GM23338 (cell line): ENCODE measurements at regions not wholly inside any gene's neighbourhood (a gene's known extent, or its start where the extent isn't known, plus 50 kb on each side); places are given as distances from the start of the nearest gene placed in this dataset.
"Not testable (repeated sequence)": the region's sequence is repeated elsewhere in the genome, so short reads cannot be mapped to it uniquely, and the experiment has no call there.

Source experiments
- ATAC-seq: fragments of 200-7000 bp; cut with Tn5 transposase; 3 replicates; pipeline ENCODE4 v1.9.1; 2020
- DNase-seq: peaks from one replicate; pipeline ENCODE4 v3.0.0-alpha.2; 2015; ENCODE audit warnings: low spot score
- H2AFZ ChIP-seq: fragments of 200-600 bp; sonication (generic); 2 replicates; pipeline ENCODE4 v1.8.0; 2016; ENCODE audit warnings: antibody characterized with exemption, mild to moderate bottlenecking, moderate library complexity
- H3F3A ChIP-seq: fragments of 200-600 bp; sonication (generic); replicated peaks from 2 replicates; pipeline ENCODE4 v1.8.0; 2017; ENCODE audit warnings: antibody characterized with exemption, mixed run types, low read depth
- H3K27ac ChIP-seq: fragments of 200-600 bp; sonication (generic); 2 replicates; pipeline ENCODE4 v1.6.1; 2016; ENCODE audit warnings: low read depth
- H3K27me3 ChIP-seq: fragments of 200-600 bp; sonication (generic); 2 replicates; pipeline ENCODE4 v1.8.0; 2016; ENCODE audit warnings: mild to moderate bottlenecking, mixed run types, moderate library complexity; ENCODE audit not compliant: insufficient read depth
- H3K36me3 ChIP-seq: fragments of 200-600 bp; sonication (generic); 2 replicates; pipeline ENCODE4 v1.8.0; 2016; ENCODE audit warnings: mild to moderate bottlenecking; ENCODE audit not compliant: insufficient read depth
- H3K4me1 ChIP-seq: fragments of 200-600 bp; sonication (generic); 2 replicates; pipeline ENCODE4 v1.8.0; 2016; ENCODE audit warnings: mild to moderate bottlenecking, moderate library complexity; ENCODE audit not compliant: insufficient read depth
- H3K4me2 ChIP-seq: fragments of 200-600 bp; sonication (generic); 2 replicates; pipeline ENCODE4 v1.7.1; 2017; ENCODE audit warnings: mixed run types
- H3K4me3 ChIP-seq: fragments of 200-600 bp; sonication (generic); 2 replicates; pipeline ENCODE4 v1.6.1; 2016; ENCODE audit warnings: mixed run types
- H3K79me2 ChIP-seq: fragments of 200-600 bp; sonication (generic); replicated peaks from 2 replicates; pipeline ENCODE4 v1.8.0; 2017; ENCODE audit warnings: mild to moderate bottlenecking; ENCODE audit not compliant: insufficient read depth
- H3K9me2 ChIP-seq: fragments of 200-600 bp; sonication (generic); 2 replicates; pipeline ENCODE4 v1.8.0; 2017; ENCODE audit not compliant: insufficient read depth
- H4K20me1 ChIP-seq: fragments of 200-600 bp; sonication (generic); replicated peaks from 2 replicates; pipeline ENCODE4 v1.8.0; 2017; ENCODE audit warnings: mild to moderate bottlenecking; ENCODE audit not compliant: insufficient read depth
- H3K27ac Mint-ChIP-seq: 2 replicates; pipeline ENCODE4 v1.8.0; 2020; ENCODE audit warnings: inconsistent platforms, mild to moderate bottlenecking, moderate library complexity, mixed read lengths
- H3K27me3 Mint-ChIP-seq: 3 replicates; pipeline ENCODE4 v1.8.0; 2022; ENCODE audit warnings: low read depth, mild to moderate bottlenecking, moderate library complexity, mixed read lengths, inconsistent platforms; ENCODE audit not compliant: insufficient read depth, poor library complexity
- H3K36me3 Mint-ChIP-seq: 3 replicates; pipeline ENCODE4 v1.8.0; 2021; ENCODE audit warnings: low read depth, mild to moderate bottlenecking, inconsistent platforms, moderate library complexity, mixed read lengths
- H3K4me1 Mint-ChIP-seq: 3 replicates; pipeline ENCODE4 v1.8.0; 2020; ENCODE audit warnings: mild to moderate bottlenecking, inconsistent platforms, mixed read lengths
- H3K4me3 Mint-ChIP-seq: 3 replicates; pipeline ENCODE4 v1.8.0; 2021; ENCODE audit warnings: moderate library complexity, mild to moderate bottlenecking, inconsistent platforms, mixed read lengths
- H3K9me3 Mint-ChIP-seq: 3 replicates; pipeline ENCODE4 v1.8.0; 2020; ENCODE audit warnings: moderate library complexity, mild to moderate bottlenecking, inconsistent platforms, mixed read lengths
- CREB1 ChIP-seq: fragments of 250-450 bp; sonication (Bioruptor Pico); IDR thresholded peaks from 2 replicates; pipeline ENCODE4 v1.5.0; 2020; ENCODE audit warnings: low read depth, mild to moderate bottlenecking, moderate library complexity
- EZH2 ChIP-seq: fragments of 200-600 bp; sonication (generic); IDR thresholded peaks from one replicate; pipeline ENCODE4 v1.8.0; 2017; ENCODE audit warnings: antibody characterized with exemption, mild to moderate bottlenecking, low read depth; ENCODE audit not compliant: unreplicated experiment
- EZH2phosphoT487 ChIP-seq: fragments of 200-600 bp; sonication (generic); IDR thresholded peaks from one replicate; pipeline ENCODE4 v1.8.1; 2018; ENCODE audit warnings: antibody characterized with exemption; ENCODE audit not compliant: unreplicated experiment
- NANOG ChIP-seq: IDR thresholded peaks from 2 replicates; pipeline ENCODE4 v1.6.1; 2016; ENCODE audit warnings: antibody characterized with exemption, borderline replicate concordance
- POLR2AphosphoS5 ChIP-seq: IDR thresholded peaks from 2 replicates; pipeline ENCODE4 v1.6.1; 2016; ENCODE audit warnings: antibody characterized with exemption, low read depth
- REST ChIP-seq: IDR thresholded peaks from one replicate; pipeline ENCODE4 v1.6.1; 2018; ENCODE audit warnings: antibody characterized with exemption; ENCODE audit not compliant: unreplicated experiment
- ZNF114 ChIP-seq: fragments of 250-450 bp; sonication (Bioruptor Pico); IDR thresholded peaks from 2 replicates; pipeline ENCODE4 v1.5.0; 2020; ENCODE audit warnings: mild to moderate bottlenecking, moderate library complexity
- ZNF331 ChIP-seq: fragments of 250-450 bp; sonication (Bioruptor Pico); IDR thresholded peaks from 2 replicates; pipeline ENCODE4 v1.5.0; 2020; ENCODE audit warnings: low read depth, mild to moderate bottlenecking, moderate library complexity
- TF ChIP-seq, protein P1 (sequence below), 2 experiments: fragments of 200-600 bp in 1 of 2; sonication (generic) in 1 of 2; conservative IDR thresholded peaks; 2 replicates each; pipeline versions ENCODE4 v1.5.1 to v1.6.1; 2016 to 2017; ENCODE audit warnings: antibody characterized with exemption in 2 of 2, low read depth in 2 of 2, mild to moderate bottlenecking in 2 of 2, moderate library complexity in 1 of 2
- TF ChIP-seq, protein P2 (sequence below): fragments of 250-450 bp; sonication (Bioruptor Pico); IDR thresholded peaks from 2 replicates; pipeline ENCODE4 v1.5.0; 2020; ENCODE audit warnings: mild to moderate bottlenecking, moderate library complexity

DNA sequence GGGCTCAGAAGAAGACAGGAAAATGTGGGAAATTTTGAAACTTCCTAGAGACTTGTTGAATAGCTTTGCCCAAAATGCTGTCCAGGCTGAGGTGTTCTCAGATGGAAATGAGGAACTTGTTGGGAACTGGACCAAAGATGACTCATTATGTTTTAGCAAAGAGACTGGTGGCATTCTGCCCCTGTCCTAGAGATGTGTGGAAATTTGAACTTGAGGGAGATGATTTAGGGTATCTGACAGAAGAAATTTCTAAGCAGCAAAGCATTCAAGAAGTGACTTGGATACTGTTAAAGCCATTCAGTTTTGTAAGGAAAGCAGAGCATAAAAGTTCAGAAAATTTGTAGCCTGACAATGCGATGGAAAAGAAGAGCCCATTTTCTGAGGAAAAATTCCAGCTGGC, 1052.7 kb downstream of the ROBO2 start:
- peaks cover 18% of the 10 kb centered on the region for H3K9me2 ChIP-seq
- not testable (repeated sequence) for H2AFZ ChIP-seq, DNase-seq, H3K27ac Mint-ChIP-seq, H3K4me1 Mint-ChIP-seq, H3K4me3 Mint-ChIP-seq, H3K4me3 ChIP-seq, H4K20me1 ChIP-seq, H3K27me3 ChIP-seq, H3F3A ChIP-seq, H3K36me3 ChIP-seq, H3K4me2 ChIP-seq, H3K4me1 ChIP-seq, H3K27me3 Mint-ChIP-seq, H3K36me3 Mint-ChIP-seq, H3K9me3 Mint-ChIP-seq, ATAC-seq, H3K79me2 ChIP-seq, H3K27ac ChIP-seq

GRCh38 chr3:78096488-78097255, 1056.8 kb downstream of the ROBO2 start:
- Mint-ChIP-seq H3K4me3 (no peak overlapping the region), H3K27me3 (no peaks in the 10 kb centered on the region), H3K27ac (no peak overlapping the region), H3K9me3 (peaks cover 8% of the 10 kb centered on the region), H3K4me1 (no peaks in the 10 kb centered on the region), H3K36me3 (peaks cover 6% of the 10 kb centered on the region; the same call in 1 of the 3 replicates)
- Histone ChIP-seq H3K79me2 (no peaks in the 10 kb centered on the region), H3K4me2 (no peak overlapping the region), H3K9me2 (peaks cover 18% of the 10 kb centered on the region), H3K4me1 (no peaks in the 10 kb centered on the region), H2AFZ (no peak overlapping the region), H3K4me3 (no peak overlapping the region), H4K20me1 (no peaks in the 10 kb centered on the region), H3K36me3 (no peaks in the 10 kb centered on the region), H3K27me3 (no peaks in the 10 kb centered on the region), H3K27ac (no peak overlapping the region), H3F3A (no peaks in the 10 kb centered on the region)
- no peak for DNase-seq
- no peak for ATAC-seq
- TF ChIP-seq NANOG (no peak), EZH2phosphoT487 (no peak), POLR2AphosphoS5 (no peak), ZNF331 (CRISPR knock-in tag) (no peak), EZH2 (no peak), ZNF114 (no peak), CREB1 (no peak), REST (no peak)
- TF ChIP-seq, protein P1, sequence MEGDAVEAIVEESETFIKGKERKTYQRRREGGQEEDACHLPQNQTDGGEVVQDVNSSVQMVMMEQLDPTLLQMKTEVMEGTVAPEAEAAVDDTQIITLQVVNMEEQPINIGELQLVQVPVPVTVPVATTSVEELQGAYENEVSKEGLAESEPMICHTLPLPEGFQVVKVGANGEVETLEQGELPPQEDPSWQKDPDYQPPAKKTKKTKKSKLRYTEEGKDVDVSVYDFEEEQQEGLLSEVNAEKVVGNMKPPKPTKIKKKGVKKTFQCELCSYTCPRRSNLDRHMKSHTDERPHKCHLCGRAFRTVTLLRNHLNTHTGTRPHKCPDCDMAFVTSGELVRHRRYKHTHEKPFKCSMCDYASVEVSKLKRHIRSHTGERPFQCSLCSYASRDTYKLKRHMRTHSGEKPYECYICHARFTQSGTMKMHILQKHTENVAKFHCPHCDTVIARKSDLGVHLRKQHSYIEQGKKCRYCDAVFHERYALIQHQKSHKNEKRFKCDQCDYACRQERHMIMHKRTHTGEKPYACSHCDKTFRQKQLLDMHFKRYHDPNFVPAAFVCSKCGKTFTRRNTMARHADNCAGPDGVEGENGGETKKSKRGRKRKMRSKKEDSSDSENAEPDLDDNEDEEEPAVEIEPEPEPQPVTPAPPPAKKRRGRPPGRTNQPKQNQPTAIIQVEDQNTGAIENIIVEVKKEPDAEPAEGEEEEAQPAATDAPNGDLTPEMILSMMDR (conservative IDR thresholded peaks at IDR 0.05; ENCODE audit: low read depth in 2 of 2): no peak
- TF ChIP-seq, protein P2, sequence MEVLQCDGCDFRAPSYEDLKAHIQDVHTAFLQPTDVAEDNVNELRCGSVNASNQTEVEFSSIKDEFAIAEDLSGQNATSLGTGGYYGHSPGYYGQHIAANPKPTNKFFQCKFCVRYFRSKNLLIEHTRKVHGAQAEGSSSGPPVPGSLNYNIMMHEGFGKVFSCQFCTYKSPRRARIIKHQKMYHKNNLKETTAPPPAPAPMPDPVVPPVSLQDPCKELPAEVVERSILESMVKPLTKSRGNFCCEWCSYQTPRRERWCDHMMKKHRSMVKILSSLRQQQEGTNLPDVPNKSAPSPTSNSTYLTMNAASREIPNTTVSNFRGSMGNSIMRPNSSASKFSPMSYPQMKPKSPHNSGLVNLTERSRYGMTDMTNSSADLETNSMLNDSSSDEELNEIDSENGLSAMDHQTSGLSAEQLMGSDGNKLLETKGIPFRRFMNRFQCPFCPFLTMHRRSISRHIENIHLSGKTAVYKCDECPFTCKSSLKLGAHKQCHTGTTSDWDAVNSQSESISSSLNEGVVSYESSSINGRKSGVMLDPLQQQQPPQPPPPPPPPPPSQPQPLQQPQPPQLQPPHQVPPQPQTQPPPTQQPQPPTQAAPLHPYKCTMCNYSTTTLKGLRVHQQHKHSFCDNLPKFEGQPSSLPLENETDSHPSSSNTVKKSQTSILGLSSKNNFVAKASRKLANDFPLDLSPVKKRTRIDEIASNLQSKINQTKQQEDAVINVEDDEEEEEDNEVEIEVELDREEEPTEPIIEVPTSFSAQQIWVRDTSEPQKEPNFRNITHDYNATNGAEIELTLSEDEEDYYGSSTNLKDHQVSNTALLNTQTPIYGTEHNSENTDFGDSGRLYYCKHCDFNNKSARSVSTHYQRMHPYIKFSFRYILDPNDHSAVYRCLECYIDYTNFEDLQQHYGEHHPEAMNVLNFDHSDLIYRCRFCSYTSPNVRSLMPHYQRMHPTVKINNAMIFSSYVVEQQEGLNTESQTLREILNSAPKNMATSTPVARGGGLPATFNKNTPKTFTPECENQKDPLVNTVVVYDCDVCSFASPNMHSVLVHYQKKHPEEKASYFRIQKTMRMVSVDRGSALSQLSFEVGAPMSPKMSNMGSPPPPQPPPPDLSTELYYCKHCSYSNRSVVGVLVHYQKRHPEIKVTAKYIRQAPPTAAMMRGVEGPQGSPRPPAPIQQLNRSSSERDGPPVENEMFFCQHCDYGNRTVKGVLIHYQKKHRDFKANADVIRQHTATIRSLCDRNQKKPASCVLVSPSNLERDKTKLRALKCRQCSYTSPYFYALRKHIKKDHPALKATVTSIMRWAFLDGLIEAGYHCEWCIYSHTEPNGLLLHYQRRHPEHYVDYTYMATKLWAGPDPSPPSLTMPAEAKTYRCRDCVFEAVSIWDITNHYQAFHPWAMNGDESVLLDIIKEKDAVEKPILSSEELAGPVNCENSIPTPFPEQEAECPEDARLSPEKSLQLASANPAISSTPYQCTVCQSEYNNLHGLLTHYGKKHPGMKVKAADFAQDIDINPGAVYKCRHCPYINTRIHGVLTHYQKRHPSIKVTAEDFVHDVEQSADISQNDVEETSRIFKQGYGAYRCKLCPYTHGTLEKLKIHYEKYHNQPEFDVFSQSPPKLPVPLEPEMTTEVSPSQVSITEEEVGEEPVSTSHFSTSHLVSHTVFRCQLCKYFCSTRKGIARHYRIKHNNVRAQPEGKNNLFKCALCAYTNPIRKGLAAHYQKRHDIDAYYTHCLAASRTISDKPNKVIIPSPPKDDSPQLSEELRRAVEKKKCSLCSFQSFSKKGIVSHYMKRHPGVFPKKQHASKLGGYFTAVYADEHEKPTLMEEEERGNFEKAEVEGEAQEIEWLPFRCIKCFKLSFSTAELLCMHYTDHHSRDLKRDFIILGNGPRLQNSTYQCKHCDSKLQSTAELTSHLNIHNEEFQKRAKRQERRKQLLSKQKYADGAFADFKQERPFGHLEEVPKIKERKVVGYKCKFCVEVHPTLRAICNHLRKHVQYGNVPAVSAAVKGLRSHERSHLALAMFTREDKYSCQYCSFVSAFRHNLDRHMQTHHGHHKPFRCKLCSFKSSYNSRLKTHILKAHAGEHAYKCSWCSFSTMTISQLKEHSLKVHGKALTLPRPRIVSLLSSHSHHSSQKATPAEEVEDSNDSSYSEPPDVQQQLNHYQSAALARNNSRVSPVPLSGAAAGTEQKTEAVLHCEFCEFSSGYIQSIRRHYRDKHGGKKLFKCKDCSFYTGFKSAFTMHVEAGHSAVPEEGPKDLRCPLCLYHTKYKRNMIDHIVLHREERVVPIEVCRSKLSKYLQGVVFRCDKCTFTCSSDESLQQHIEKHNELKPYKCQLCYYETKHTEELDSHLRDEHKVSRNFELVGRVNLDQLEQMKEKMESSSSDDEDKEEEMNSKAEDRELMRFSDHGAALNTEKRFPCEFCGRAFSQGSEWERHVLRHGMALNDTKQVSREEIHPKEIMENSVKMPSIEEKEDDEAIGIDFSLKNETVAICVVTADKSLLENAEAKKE (CRISPR knock-in tag): no peak
